Esophagus squamous epithelium (tissue), 5 donors: ENCODE measurements at regions not wholly inside any gene's neighbourhood (a gene's known extent, or its start where the extent isn't known, plus 50 kb on each side); places are given as distances from the start of the nearest gene placed in this dataset.

ENCODE experiments used
- DNase-seq: peaks from one replicate; lab custom pipeline; 2025; lab: John Stamatoyannopoulos, UW
- H3K27ac ChIP-seq, 4 donors: fragments of 200-600 bp; sonication (generic); one replicate each; pipeline ENCODE4 v1.5.1; 2016 to 2019; ENCODE audit warnings: mild to moderate bottlenecking in 1 of 4
- H3K27me3 ChIP-seq, 4 donors: fragments of 200-600 bp; sonication (generic); 1 replicate in 3 of 4; 2 replicates in 1 of 4; pipeline versions ENCODE4 v1.5.1 to v1.6.0; 2017 to 2021; ENCODE audit warnings: antibody characterized with exemption in 1 of 4
- H3K36me3 ChIP-seq, 3 donors: fragments of 200-600 bp; sonication (generic); one replicate each; pipeline ENCODE4 v1.5.1; 2016 to 2019
- H3K4me1 ChIP-seq, 3 donors: fragments of 200-600 bp; sonication (generic); one replicate each; pipeline ENCODE4 v1.5.1; 2017 to 2019
- H3K4me3 ChIP-seq, 4 donors: fragments of 200-600 bp; sonication (generic); 1 replicate in 3 of 4; 2 replicates in 1 of 4; pipeline ENCODE4 v1.5.1; 2016 to 2019; ENCODE audit warnings: mild to moderate bottlenecking in 2 of 4, moderate library complexity in 1 of 4
- H3K9me3 ChIP-seq, 3 donors: fragments of 200-600 bp; sonication (generic); one replicate each; pipeline ENCODE4 v1.5.1; 2016 to 2019
- POLR2A ChIP-seq, 4 donors: fragments of 450-650 bp; IDR thresholded peaks; one replicate each; pipeline ENCODE4 v1.6.1; 2017; ENCODE audit warnings: antibody characterized with exemption in 4 of 4, mild to moderate bottlenecking in 4 of 4, moderate library complexity in 3 of 4
- WGBS, 2 donors: methylation state at CpG; one replicate each; pipeline ENCODE4 v1.1.5; 2018; 5-methylcytosine and 5-hydroxymethylcytosine counted together
- intact Hi-C: fragments of 100-400 bp; cut with DNase I; formaldehyde crosslinking; loops from one replicate; pipeline ENCODE4 v1.15.0; 2022
- TF ChIP-seq, protein P1 (sequence below), 6 experiments: fragments of 450-650 bp in 4 of 6; fragments of 200-600 bp in 2 of 6; sonication (generic) in 2 of 6; IDR thresholded peaks; one replicate each; pipeline ENCODE4 v1.5.1; 2016 to 2019; ENCODE audit warnings: antibody characterized with exemption in 6 of 6, mild to moderate bottlenecking in 4 of 6, moderate library complexity in 4 of 6
- donor health status: DM: yes; HTN: yes; CAD: no.

DNA sequence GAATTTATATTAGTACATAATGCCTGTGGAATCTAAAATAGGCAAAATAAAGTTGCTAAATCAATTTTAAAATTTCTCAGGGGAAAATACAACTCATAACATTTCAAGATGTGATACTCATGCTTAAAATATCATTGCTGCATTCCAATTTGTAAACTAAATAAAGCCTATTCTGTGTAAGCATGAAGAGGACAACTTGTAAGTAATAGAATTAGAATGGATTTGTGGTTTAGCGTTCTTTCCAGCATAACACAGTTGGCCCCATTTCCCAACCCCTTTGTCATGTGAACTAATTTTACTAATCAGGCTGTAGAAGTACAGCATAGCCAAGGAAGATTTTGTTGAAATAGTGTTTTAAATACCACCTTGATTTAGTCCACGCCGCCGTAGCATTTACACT is 437.2 kb downstream of the SI start:
- Histone ChIP-seq H3K27ac (no peak overlapping the region), H3K4me1 (peaks cover 0 to 4% (median 0%) of the 10 kb centered on the region in 3 donors), H3K27me3 (no peaks in the 10 kb centered on the region), H3K9me3 (no peaks in the 10 kb centered on the region), H3K4me3 (no peak overlapping the region), H3K36me3 (no peaks in the 10 kb centered on the region)
- DNase-seq = no peak
- intact Hi-C loops = no loop called here
- TF ChIP-seq, protein P1, sequence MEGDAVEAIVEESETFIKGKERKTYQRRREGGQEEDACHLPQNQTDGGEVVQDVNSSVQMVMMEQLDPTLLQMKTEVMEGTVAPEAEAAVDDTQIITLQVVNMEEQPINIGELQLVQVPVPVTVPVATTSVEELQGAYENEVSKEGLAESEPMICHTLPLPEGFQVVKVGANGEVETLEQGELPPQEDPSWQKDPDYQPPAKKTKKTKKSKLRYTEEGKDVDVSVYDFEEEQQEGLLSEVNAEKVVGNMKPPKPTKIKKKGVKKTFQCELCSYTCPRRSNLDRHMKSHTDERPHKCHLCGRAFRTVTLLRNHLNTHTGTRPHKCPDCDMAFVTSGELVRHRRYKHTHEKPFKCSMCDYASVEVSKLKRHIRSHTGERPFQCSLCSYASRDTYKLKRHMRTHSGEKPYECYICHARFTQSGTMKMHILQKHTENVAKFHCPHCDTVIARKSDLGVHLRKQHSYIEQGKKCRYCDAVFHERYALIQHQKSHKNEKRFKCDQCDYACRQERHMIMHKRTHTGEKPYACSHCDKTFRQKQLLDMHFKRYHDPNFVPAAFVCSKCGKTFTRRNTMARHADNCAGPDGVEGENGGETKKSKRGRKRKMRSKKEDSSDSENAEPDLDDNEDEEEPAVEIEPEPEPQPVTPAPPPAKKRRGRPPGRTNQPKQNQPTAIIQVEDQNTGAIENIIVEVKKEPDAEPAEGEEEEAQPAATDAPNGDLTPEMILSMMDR (IDR thresholded peaks at IDR 0.05) = no peak
- TF ChIP-seq POLR2A (IDR thresholded peaks at IDR 0.05) = no peak
- WGBS, 2 donors = 68 to 72% methylated on average over 4 of the region's 4 CpGs

GRCh38 chr3:164640591-164640990 is 437.7 kb downstream of the SI start:
- no peak for DNase-seq
- intact Hi-C loops = no loop called here
- Histone ChIP-seq H3K36me3 (no peaks in the 10 kb centered on the region), H3K27ac (no peak overlapping the region), H3K9me3 (no peaks in the 10 kb centered on the region), H3K27me3 (no peaks in the 10 kb centered on the region), H3K4me1 (peaks cover 0 to 4% (median 0%) of the 10 kb centered on the region in 3 donors), H3K4me3 (no peak overlapping the region)
- no peak for TF ChIP-seq POLR2A (IDR thresholded peaks at IDR 0.05)
- TF ChIP-seq, protein P1 (IDR thresholded peaks at IDR 0.05) = no peak

- no peak for DNase-seq
- H3K9me3 ChIP-seq = no peaks in the 10 kb centered on the region
- H3K27me3 ChIP-seq = no peaks in the 10 kb centered on the region
- WGBS, 2 donors = 74 to 77% methylated on average over 1 of the region's 1 CpG
- TF ChIP-seq, protein P1 (IDR thresholded peaks at IDR 0.05) = no peak
- no peak for TF ChIP-seq POLR2A (IDR thresholded peaks at IDR 0.05)
- no peaks in the 10 kb centered on the region for H3K4me1 ChIP-seq
- no peaks in the 10 kb centered on the region for H3K36me3 ChIP-seq
- H3K4me3 ChIP-seq = no peak overlapping the region
- H3K27ac ChIP-seq = no peak overlapping the region
- intact Hi-C loops = no loop called here
Observed at GRCh38 chr3:164620956-164621355, 457.3 kb downstream of the SI start.

DNA sequence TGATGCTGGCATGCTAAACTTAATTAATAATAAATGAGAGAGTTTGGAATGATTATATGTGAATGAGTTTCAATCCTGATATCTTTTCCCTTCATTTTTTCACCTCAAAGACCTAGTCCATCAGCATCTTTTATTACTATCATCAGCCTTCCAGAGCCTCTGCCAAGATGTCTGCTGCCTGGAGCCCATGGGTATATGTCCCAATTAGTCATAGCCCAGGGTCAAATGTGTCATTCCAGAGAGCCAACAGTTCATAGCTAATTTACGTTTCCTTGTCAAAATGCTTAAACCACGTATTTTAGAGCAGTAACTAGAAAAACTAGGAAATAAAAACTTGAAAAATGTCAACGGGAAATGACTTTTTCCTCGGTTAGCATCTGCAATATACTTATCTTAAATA is 457.9 kb downstream of the SI start:
- no peaks in the 10 kb centered on the region for H3K36me3 ChIP-seq
- intact Hi-C loops = no loop called here
- TF ChIP-seq POLR2A (IDR thresholded peaks at IDR 0.05) = no peak
- TF ChIP-seq, protein P1 (IDR thresholded peaks at IDR 0.05) = no peak
- no peak for DNase-seq
- H3K9me3 ChIP-seq = no peaks in the 10 kb centered on the region
- no peaks in the 10 kb centered on the region for H3K27me3 ChIP-seq
- H3K4me3 ChIP-seq = no peak overlapping the region
- H3K4me1 ChIP-seq = no peaks in the 10 kb centered on the region
- no peak overlapping the region for H3K27ac ChIP-seq
- 64 to 69% methylated on average over 4 of the region's 4 CpGs for WGBS, 2 donors

GRCh38 chr3:164612751-164613150 is 465.5 kb downstream of the SI start:
- TF ChIP-seq, protein P1 (IDR thresholded peaks at IDR 0.05) = no peak
- no peak for TF ChIP-seq POLR2A (IDR thresholded peaks at IDR 0.05)
- H3K4me1 ChIP-seq = no peaks in the 10 kb centered on the region
- no peaks in the 10 kb centered on the region for H3K27me3 ChIP-seq
- no peak overlapping the region for H3K4me3 ChIP-seq
- no peaks in the 10 kb centered on the region for H3K9me3 ChIP-seq
- intact Hi-C loops = no loop called here
- no peak overlapping the region for H3K27ac ChIP-seq
- no peak for DNase-seq
- H3K36me3 ChIP-seq = no peaks in the 10 kb centered on the region
